HEK293T (cell line): ENCODE measurements at regions not wholly inside any gene's neighbourhood (a gene's known extent, or its start where the extent isn't known, plus 50 kb on each side); places are given as distances from the start of the nearest gene placed in this dataset.

Source experiments
- ELF4 ChIP-seq: fragments of 450-650 bp; IDR thresholded peaks from 2 replicates; pipeline ENCODE4 v1.6.1; 2017; ENCODE audit warnings: antibody characterized with exemption
- FOXM1 ChIP-seq: fragments of 450-650 bp; IDR thresholded peaks from 2 replicates; pipeline ENCODE4 v1.6.1; 2017; ENCODE audit warnings: mild to moderate bottlenecking, borderline replicate concordance
- LEF1 ChIP-seq: fragments of 450-650 bp; IDR thresholded peaks from 2 replicates; pipeline ENCODE4 v1.6.1; 2017; ENCODE audit warnings: mild to moderate bottlenecking, borderline replicate concordance
- NFRKB ChIP-seq: fragments of 450-650 bp; IDR thresholded peaks from 2 replicates; pipeline ENCODE4 v1.6.1; 2016; ENCODE audit warnings: mild to moderate bottlenecking, moderate library complexity
- SP1 ChIP-seq: fragments of 450-650 bp; IDR thresholded peaks from 2 replicates; pipeline ENCODE4 v1.6.1; 2017

- no peak for TF ChIP-seq FOXM1
- no peak for TF ChIP-seq LEF1
- no peak for TF ChIP-seq SP1
- no peak for TF ChIP-seq ELF4
- TF ChIP-seq NFRKB = no peak
These were observed 97.2 kb upstream of the DOK5 start for GRCh38 chr20:54377992-54378773.
